PC-9 (cell line): ENCODE measurements at regions not wholly inside any gene's neighbourhood (a gene's known extent, or its start where the extent isn't known, plus 50 kb on each side); places are given as distances from the start of the nearest gene placed in this dataset.

ENCODE experiments used
- EZH2 ChIP-seq: fragments of 200-600 bp; sonication (generic); IDR thresholded peaks from 2 replicates; pipeline ENCODE4 v1.8.0; 2017; ENCODE audit warnings: antibody characterized with exemption, low read depth
- TF ChIP-seq, protein P1 (sequence below): fragments of 200-600 bp; sonication (generic); conservative IDR thresholded peaks from 2 replicates; pipeline ENCODE4 v1.6.1; 2017; ENCODE audit warnings: mixed run types, antibody characterized with exemption, mild to moderate bottlenecking, moderate library complexity

DNA sequence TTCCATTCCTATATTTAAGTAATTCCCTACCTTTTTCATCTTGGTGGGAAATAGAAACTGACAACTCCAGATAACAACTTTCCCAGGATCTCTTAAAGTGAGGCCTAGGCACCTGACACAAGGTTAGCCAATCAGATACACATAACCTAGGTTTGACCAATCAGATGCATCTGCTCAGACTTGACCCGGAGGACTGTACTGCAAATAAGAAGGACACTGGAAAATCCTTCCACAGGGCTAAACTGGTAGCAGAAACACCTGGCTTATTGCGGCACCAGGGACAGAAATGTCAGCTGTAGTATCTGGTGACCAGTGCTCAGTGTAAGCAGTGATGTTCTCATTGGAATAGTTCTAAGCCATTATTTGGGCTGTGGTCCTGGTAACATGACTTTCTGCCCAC lies 204.5 kb upstream of the SLCO3A1 start:
- TF ChIP-seq, protein P1, sequence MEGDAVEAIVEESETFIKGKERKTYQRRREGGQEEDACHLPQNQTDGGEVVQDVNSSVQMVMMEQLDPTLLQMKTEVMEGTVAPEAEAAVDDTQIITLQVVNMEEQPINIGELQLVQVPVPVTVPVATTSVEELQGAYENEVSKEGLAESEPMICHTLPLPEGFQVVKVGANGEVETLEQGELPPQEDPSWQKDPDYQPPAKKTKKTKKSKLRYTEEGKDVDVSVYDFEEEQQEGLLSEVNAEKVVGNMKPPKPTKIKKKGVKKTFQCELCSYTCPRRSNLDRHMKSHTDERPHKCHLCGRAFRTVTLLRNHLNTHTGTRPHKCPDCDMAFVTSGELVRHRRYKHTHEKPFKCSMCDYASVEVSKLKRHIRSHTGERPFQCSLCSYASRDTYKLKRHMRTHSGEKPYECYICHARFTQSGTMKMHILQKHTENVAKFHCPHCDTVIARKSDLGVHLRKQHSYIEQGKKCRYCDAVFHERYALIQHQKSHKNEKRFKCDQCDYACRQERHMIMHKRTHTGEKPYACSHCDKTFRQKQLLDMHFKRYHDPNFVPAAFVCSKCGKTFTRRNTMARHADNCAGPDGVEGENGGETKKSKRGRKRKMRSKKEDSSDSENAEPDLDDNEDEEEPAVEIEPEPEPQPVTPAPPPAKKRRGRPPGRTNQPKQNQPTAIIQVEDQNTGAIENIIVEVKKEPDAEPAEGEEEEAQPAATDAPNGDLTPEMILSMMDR, result no peak
- TF ChIP-seq EZH2, result no peak
